WERI-Rb-1 (cell line): ENCODE measurements at regions not wholly inside any gene's neighbourhood (a gene's known extent, or its start where the extent isn't known, plus 50 kb on each side); places are given as distances from the start of the nearest gene placed in this dataset.

ENCODE experiments used
- DNase-seq: peaks from one replicate; pipeline ENCODE4 v3.0.0-alpha.2; 2020
- H3K27ac ChIP-seq: fragments of 250-450 bp; sonication (Bioruptor Pico); 2 replicates; pipeline ENCODE4 v1.5.1; 2020; ENCODE audit warnings: mild to moderate bottlenecking, moderate library complexity
- H3K27me3 ChIP-seq: fragments of 250-450 bp; sonication (Bioruptor Pico); 2 replicates; pipeline ENCODE4 v1.5.1; 2021; ENCODE audit warnings: mild to moderate bottlenecking, low read depth, moderate library complexity; ENCODE audit not compliant: insufficient read depth, severe bottlenecking
- H3K36me3 ChIP-seq: fragments of 250-450 bp; sonication (Bioruptor Pico); 2 replicates; pipeline ENCODE4 v1.5.1; 2020; ENCODE audit warnings: mild to moderate bottlenecking, moderate library complexity
- H3K4me3 ChIP-seq: 2 replicates; pipeline ENCODE4 v1.5.1; 2011; ENCODE audit warnings: low read depth, mild to moderate bottlenecking, control low read depth, low read length
- H3K9me3 ChIP-seq: fragments of 250-450 bp; sonication (Bioruptor Pico); 2 replicates; pipeline ENCODE4 v1.5.1; 2021; ENCODE audit warnings: mild to moderate bottlenecking, moderate library complexity; ENCODE audit not compliant: severe bottlenecking
- TF ChIP-seq, protein P1 (sequence below): IDR thresholded peaks from 2 replicates; pipeline ENCODE4 v1.5.1; 2011; ENCODE audit warnings: low read depth, mild to moderate bottlenecking, control low read depth, inconsistent platforms, low read length

DNA sequence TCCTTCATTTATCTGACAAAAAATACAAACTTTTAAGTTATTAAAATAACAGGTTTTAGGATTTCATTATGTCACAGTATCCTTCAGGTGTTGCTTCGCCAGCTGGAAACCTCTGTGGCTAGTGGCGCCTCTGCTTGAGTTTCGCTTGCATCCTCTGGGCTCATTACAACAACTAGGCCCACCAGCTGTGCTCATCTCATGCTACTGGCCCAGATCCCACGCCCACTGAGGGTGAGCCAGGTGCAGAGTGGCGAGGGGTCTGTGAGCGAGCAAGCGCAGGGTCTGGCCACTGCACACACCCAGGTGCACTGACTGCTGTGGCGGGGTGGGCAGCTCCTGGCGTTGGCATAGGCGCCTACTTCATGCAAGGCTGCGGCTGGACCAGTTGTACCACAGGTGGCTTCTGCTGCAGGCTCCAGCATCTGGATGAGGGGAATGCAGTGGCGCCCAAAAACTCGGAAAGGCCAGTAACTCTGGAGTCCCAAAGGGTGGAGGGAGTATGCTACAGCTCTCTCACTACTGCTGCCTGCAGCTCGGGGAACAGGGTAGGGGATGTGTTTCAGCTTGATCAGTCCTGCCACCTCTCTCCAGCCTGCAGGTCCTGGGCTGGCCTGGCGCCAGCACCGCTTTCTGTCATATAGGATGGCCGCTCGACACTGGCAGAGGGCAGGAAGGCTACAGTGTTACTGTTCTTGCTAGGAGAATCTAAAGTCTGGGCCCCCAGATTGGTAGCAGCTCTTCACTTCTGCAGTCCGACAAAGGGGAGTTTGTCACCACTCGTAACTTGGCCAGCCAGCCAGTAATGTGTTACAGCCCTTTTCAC lies 452.1 kb downstream of the TUSC1 start:
- H3K4me3 ChIP-seq = no peak overlapping the region
- peaks cover 36% of the 10 kb centered on the region for H3K27me3 ChIP-seq
- H3K9me3 ChIP-seq = no peaks in the 10 kb centered on the region
- H3K36me3 ChIP-seq = no peaks in the 10 kb centered on the region
- no peak for DNase-seq
- no peak overlapping the region for H3K27ac ChIP-seq
- TF ChIP-seq, protein P1, sequence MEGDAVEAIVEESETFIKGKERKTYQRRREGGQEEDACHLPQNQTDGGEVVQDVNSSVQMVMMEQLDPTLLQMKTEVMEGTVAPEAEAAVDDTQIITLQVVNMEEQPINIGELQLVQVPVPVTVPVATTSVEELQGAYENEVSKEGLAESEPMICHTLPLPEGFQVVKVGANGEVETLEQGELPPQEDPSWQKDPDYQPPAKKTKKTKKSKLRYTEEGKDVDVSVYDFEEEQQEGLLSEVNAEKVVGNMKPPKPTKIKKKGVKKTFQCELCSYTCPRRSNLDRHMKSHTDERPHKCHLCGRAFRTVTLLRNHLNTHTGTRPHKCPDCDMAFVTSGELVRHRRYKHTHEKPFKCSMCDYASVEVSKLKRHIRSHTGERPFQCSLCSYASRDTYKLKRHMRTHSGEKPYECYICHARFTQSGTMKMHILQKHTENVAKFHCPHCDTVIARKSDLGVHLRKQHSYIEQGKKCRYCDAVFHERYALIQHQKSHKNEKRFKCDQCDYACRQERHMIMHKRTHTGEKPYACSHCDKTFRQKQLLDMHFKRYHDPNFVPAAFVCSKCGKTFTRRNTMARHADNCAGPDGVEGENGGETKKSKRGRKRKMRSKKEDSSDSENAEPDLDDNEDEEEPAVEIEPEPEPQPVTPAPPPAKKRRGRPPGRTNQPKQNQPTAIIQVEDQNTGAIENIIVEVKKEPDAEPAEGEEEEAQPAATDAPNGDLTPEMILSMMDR = no peak

DNA sequence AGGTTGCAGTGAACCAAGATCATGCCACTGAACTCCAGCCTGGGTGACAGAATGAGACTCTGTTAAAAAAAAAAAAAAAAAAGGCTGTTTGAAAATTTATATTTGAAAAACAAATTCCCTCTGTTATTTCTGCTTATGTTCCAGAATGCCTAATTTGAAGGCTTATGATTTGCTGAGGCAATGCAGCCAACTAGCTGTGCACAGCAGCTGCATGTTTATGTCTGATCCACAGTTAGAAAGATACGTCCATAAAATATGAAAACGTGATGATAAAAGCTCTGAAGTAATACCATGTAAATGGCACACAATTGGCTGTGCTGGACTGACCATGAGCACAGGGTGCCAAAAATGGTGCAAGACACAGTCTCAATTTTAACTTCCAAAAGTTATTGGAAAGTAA lies 453.2 kb downstream of the TUSC1 start:
- Histone ChIP-seq H3K27ac (no peak overlapping the region), H3K27me3 (peaks cover 38% of the 10 kb centered on the region), H3K9me3 (no peaks in the 10 kb centered on the region), H3K36me3 (no peaks in the 10 kb centered on the region), H3K4me3 (no peak overlapping the region)
- TF ChIP-seq, protein P1 = no peak
- no peak for DNase-seq

DNA sequence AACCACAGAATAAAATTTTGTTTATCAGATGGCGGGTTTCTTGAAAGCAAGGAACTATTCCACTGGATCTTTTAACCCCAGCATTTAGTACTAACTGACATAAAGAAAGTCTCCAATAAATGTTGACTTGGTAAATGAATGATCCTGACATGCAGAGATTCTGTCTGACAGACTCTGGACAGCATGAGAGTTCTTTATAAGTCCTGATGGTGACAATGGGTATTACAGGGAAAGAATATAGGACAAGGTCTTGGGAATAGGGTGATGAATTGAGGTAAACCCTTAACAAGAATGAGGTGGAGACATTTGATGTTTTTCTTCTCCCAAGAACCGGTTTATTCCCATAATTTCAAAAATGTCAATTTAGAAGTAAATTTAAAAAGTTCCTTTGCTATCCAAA lies 453.9 kb downstream of the TUSC1 start:
- no peak for DNase-seq
- peaks cover 43% of the 10 kb centered on the region for H3K27me3 ChIP-seq
- H3K36me3 ChIP-seq = no peaks in the 10 kb centered on the region
- no peak overlapping the region for H3K4me3 ChIP-seq
- no peaks in the 10 kb centered on the region for H3K9me3 ChIP-seq
- TF ChIP-seq, protein P1 = no peak
- H3K27ac ChIP-seq = no peak overlapping the region

DNA sequence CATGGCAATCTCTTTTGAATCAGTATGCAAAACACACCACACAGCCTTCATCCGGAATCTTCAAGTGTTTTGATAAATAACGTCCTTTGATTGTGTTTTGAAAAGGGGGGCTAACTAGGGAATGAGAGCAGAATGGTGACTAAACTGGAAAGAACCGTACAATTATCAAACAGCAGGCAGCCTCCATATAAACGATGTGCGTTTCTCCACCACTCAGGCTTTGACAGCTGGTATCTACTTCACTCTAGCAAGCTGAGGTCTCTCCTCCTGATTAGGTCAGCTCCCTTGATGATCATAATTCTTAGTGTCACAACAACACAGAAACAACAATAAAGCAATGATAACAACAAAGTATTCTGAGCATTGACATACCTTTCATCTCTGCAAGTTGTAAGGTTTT lies 465.9 kb downstream of the TUSC1 start:
- DNase-seq = no peak
- TF ChIP-seq, protein P1 = no peak
- Histone ChIP-seq H3K4me3 (no peak overlapping the region), H3K36me3 (no peaks in the 10 kb centered on the region), H3K9me3 (no peaks in the 10 kb centered on the region), H3K27me3 (peaks cover 14% of the 10 kb centered on the region), H3K27ac (no peak overlapping the region)

DNA sequence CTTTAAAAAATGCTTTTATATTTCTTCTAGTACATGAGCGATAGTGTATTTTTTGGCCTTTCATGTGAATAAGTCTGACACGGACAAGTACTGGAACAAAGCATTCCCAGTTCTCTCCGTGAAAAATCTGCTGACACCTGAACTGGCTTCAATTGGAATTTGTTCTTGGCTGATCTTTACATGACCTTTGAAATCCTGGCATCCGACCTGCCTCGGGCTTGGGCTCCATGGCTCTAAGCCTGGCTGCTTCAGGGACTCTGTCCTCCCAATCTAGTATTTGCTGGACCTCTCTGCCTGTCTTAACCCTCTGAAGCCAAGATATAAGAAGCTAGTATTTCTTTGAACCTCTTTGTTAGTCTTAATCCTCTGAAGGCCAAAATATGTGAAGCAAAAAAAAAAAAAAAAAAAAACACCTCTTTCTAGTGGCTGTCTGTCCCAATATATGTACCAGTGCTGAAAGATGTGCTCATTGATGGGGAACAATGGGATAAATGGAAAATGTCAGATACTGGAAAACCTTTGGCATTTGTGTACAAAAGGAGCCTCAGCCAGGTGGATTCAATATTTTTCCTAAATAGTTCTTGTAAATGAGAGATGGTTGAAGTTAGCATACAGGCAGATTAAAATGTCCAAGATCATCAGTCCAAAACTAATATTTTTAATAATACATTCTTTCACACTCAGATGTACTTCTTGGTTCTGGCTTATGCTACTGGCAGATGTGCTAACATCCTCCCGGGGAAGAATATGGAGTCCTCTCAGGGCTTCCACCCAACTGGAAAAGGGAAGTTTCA lies 470.6 kb downstream of the TUSC1 start:
- H3K27ac ChIP-seq = no peak overlapping the region
- no peaks in the 10 kb centered on the region for H3K9me3 ChIP-seq
- H3K36me3 ChIP-seq = no peaks in the 10 kb centered on the region
- H3K4me3 ChIP-seq = no peak overlapping the region
- TF ChIP-seq, protein P1 = no peak
- H3K27me3 ChIP-seq = peaks cover 9% of the 10 kb centered on the region
- DNase-seq = no peak
